CD1c-positive myeloid dendritic cell (primary cell): ENCODE measurements at regions not wholly inside any gene's neighbourhood (a gene's known extent, or its start where the extent isn't known, plus 50 kb on each side); places are given as distances from the start of the nearest gene placed in this dataset.
"Not testable (repeated sequence)": the region's sequence is repeated elsewhere in the genome, so short reads cannot be mapped to it uniquely, and the experiment has no call there.

Experiments
- DNase-seq: peaks from one replicate; pipeline ENCODE4 v3.0.0-alpha.2; 2016; ENCODE audit errors: extremely low spot score

GRCh38 chr2:55772109-55772980 lies 78.7 kb upstream of the PNPT1 start:
- DNase-seq: no peak

- DNase-seq: peak; percentile 16
These were observed 78.0 kb upstream of the PNPT1 start for GRCh38 chr2:55771612-55772011.

- no peak for DNase-seq
These were observed 75.3 kb upstream of the PNPT1 start for GRCh38 chr2:55768991-55769390.

GRCh38 chr2:55766947-55767346 lies 73.3 kb upstream of the PNPT1 start:
- no peak for DNase-seq

- not testable (repeated sequence) for DNase-seq
These were observed 72.1 kb upstream of the PNPT1 start for GRCh38 chr2:55765708-55766107.

- no peak for DNase-seq
These were observed 70.1 kb upstream of the PNPT1 start for GRCh38 chr2:55763721-55764120.

- DNase-seq: no peak
These were observed 67.9 kb upstream of the PNPT1 start for GRCh38 chr2:55761526-55761925.

GRCh38 chr2:55761024-55761423 lies 67.4 kb upstream of the PNPT1 start:
- no peak for DNase-seq

- DNase-seq: no peak
These were observed 66.5 kb upstream of the PNPT1 start for GRCh38 chr2:55760125-55760524.

GRCh38 chr2:55759271-55759921 lies 65.8 kb upstream of the PNPT1 start:
- DNase-seq: no peak

GRCh38 chr2:55751966-55752365 lies 58.3 kb upstream of the PNPT1 start:
- no peak for DNase-seq

- DNase-seq: peak; percentile 3
These were observed 49.9 kb upstream of the PNPT1 start for GRCh38 chr2:55743583-55743982.
